ENCODE measurements at regions not wholly inside any gene's neighbourhood (a gene's known extent, or its start where the extent isn't known, plus 50 kb on each side); places are given as distances from the start of the nearest gene placed in this dataset.

DNA sequence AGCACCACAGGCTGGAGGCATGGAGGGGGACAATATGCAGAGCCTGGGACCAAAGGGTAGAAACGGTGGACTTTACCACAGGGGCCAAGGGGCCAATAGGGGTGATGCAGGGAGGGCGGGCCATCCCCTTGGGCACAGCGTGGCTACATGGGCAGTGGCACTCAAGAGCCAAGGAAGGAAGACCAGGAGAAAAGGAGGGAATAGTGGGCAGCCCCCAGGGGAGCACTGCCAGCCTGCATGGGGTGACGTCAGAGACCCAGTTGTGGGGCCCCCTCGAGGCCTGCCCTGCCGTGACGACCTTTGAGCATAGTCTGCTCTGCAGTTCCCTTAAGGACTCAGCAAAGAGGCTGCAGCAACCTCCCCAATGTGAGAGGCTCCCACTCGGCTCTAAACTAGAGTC, 95.5 kb upstream of the TMPRSS2 start:
- H3K9me3 ChIP-seq (ENCODE audit: low read length) = no peaks in the 10 kb centered on the region
- TF ChIP-seq EZH2 (IDR thresholded peaks at IDR 0.05; ENCODE audit: borderline replicate concordance, low read length) = no peak
- no peak overlapping the region for H3K4me3 ChIP-seq (ENCODE audit: low read depth, low read length, poor library complexity, severe bottlenecking)
- no peaks in the 10 kb centered on the region for H3K36me3 ChIP-seq (ENCODE audit: insufficient read depth, low read length)
- H3K9ac ChIP-seq (ENCODE audit: low read length) = no peak overlapping the region
- no peaks in the 10 kb centered on the region for H3K27me3 ChIP-seq (ENCODE audit: insufficient read depth, low read length)
- no peaks in the 10 kb centered on the region for H3K9me2 ChIP-seq (ENCODE audit: low read depth, low read length)
- H3K27ac ChIP-seq (ENCODE audit: low read depth, low read length, poor library complexity, severe bottlenecking) = no peak overlapping the region
- H4K20me1 ChIP-seq (ENCODE audit: insufficient read depth, low read length) = no peaks in the 10 kb centered on the region
- H3K4me2 ChIP-seq (ENCODE audit: low read length) = no peak overlapping the region
- no peaks in the 10 kb centered on the region for H3K4me1 ChIP-seq (ENCODE audit: insufficient read depth, low read length, severe bottlenecking)
- H2AFZ ChIP-seq (ENCODE audit: low read length) = no peak overlapping the region
- H3K79me2 ChIP-seq (ENCODE audit: insufficient read depth, low read length) = no peaks in the 10 kb centered on the region
- no peaks in the 10 kb centered on the region for H3F3A ChIP-seq (ENCODE audit: insufficient read depth, low read length)

DNA sequence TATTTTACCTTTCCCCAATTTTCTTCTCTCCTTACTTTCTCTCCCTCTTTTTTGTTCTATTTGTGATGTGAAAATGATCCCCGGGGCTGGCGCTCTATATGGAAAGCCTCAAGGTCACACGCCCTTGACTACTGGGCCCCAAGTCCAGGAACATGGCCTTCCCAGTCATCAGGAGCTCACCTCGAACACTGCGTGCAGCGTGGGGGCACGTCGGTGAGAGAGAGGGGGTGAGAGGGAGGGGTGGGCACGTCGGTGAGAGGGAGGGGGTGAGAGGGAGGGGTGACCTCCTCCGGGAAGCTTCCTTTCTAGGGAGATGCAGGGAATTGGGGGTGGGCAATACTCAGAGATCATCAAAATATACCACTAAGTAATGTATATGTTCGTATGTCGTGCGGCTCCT, 94.6 kb upstream of the TMPRSS2 start:
- no peak overlapping the region for H3K4me2 ChIP-seq (ENCODE audit: low read length)
- TF ChIP-seq, protein P1, sequence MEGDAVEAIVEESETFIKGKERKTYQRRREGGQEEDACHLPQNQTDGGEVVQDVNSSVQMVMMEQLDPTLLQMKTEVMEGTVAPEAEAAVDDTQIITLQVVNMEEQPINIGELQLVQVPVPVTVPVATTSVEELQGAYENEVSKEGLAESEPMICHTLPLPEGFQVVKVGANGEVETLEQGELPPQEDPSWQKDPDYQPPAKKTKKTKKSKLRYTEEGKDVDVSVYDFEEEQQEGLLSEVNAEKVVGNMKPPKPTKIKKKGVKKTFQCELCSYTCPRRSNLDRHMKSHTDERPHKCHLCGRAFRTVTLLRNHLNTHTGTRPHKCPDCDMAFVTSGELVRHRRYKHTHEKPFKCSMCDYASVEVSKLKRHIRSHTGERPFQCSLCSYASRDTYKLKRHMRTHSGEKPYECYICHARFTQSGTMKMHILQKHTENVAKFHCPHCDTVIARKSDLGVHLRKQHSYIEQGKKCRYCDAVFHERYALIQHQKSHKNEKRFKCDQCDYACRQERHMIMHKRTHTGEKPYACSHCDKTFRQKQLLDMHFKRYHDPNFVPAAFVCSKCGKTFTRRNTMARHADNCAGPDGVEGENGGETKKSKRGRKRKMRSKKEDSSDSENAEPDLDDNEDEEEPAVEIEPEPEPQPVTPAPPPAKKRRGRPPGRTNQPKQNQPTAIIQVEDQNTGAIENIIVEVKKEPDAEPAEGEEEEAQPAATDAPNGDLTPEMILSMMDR (IDR thresholded peaks at IDR 0.05; ENCODE audit: low read length) = no peak
- TF ChIP-seq EZH2 (IDR thresholded peaks at IDR 0.05; ENCODE audit: borderline replicate concordance, low read length) = no peak
- no peaks in the 10 kb centered on the region for H3K4me1 ChIP-seq (ENCODE audit: insufficient read depth, low read length, severe bottlenecking)
- H2AFZ ChIP-seq (ENCODE audit: low read length) = no peak overlapping the region
- no peak overlapping the region for H3K4me3 ChIP-seq (ENCODE audit: low read depth, low read length, poor library complexity, severe bottlenecking)
- H3K9me2 ChIP-seq (ENCODE audit: low read depth, low read length) = no peaks in the 10 kb centered on the region
- H3K9ac ChIP-seq (ENCODE audit: low read length) = no peak overlapping the region
- H3K27me3 ChIP-seq (ENCODE audit: insufficient read depth, low read length) = no peaks in the 10 kb centered on the region
- H4K20me1 ChIP-seq (ENCODE audit: insufficient read depth, low read length) = no peaks in the 10 kb centered on the region
- no peak overlapping the region for H3K27ac ChIP-seq (ENCODE audit: low read depth, low read length, poor library complexity, severe bottlenecking)
- no peaks in the 10 kb centered on the region for H3K36me3 ChIP-seq (ENCODE audit: insufficient read depth, low read length)
- no peaks in the 10 kb centered on the region for H3F3A ChIP-seq (ENCODE audit: insufficient read depth, low read length)
- no peaks in the 10 kb centered on the region for H3K9me3 ChIP-seq (ENCODE audit: low read length)
- H3K79me2 ChIP-seq (ENCODE audit: insufficient read depth, low read length) = no peaks in the 10 kb centered on the region

DNA sequence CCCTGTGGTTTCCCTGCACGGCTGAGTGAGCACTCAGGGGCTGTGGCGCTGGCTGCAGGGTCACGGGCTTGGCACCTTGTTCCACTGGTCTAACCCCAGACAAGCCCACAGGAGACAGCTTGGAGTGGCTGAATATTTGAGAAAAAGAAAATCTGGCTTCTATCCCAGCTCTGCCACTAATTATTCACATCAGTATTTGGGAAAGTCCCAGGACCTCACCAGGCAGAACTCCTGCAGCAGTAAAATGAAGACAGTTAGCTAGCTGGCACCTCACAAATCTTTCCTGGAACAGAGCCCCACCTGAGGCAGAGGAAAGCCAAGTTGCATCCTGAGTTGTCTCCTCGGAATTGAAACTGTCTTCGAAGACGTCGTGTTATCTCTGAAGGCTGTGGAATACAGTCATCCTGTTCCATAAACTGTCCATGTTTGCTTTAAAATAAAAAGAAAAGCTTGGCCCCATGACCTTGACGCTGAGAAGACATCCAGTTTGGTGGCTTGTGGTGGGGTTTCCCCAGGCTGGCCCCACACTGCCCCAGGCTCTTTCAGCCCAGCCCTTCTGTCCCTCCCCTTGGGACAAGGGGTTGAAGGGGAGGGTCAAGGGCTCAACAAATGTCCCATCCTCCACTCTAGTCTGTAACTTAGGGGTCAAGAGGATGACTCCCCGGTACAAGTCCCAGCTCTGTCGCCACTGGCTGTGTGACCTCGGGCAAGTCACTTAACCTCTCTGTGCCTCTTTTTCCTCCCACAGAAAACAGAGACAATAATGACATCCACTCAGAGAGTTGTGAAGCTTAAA, 93.8 kb upstream of the TMPRSS2 start:
- Histone ChIP-seq H3F3A (ENCODE audit: insufficient read depth, low read length) (no peaks in the 10 kb centered on the region), H4K20me1 (ENCODE audit: insufficient read depth, low read length) (no peaks in the 10 kb centered on the region), H3K79me2 (ENCODE audit: insufficient read depth, low read length) (no peaks in the 10 kb centered on the region), H3K9me3 (ENCODE audit: low read length) (no peaks in the 10 kb centered on the region), H3K27me3 (ENCODE audit: insufficient read depth, low read length) (peaks cover 2% of the 10 kb centered on the region; the same call in 1 of the 2 replicates), H3K27ac (ENCODE audit: low read depth, low read length, poor library complexity, severe bottlenecking) (no peak overlapping the region), H3K9me2 (ENCODE audit: low read depth, low read length) (no peaks in the 10 kb centered on the region), H3K4me3 (ENCODE audit: low read depth, low read length, poor library complexity, severe bottlenecking) (no peak overlapping the region), H3K4me1 (ENCODE audit: insufficient read depth, low read length, severe bottlenecking) (no peaks in the 10 kb centered on the region), H3K36me3 (ENCODE audit: insufficient read depth, low read length) (no peaks in the 10 kb centered on the region), H3K4me2 (ENCODE audit: low read length) (no peak overlapping the region), H2AFZ (ENCODE audit: low read length) (no peak overlapping the region), H3K9ac (ENCODE audit: low read length) (no peak overlapping the region)
- TF ChIP-seq EZH2 (IDR thresholded peaks at IDR 0.05; ENCODE audit: borderline replicate concordance, low read length) = no peak
- TF ChIP-seq, protein P1 (IDR thresholded peaks at IDR 0.05; ENCODE audit: low read length) = no peak

All from OCI-LY1 (cell line).